D721Med (cell line): ENCODE measurements at regions not wholly inside any gene's neighbourhood (a gene's known extent, or its start where the extent isn't known, plus 50 kb on each side); places are given as distances from the start of the nearest gene placed in this dataset.

ENCODE experiments used
- DNase-seq: peaks from one replicate; pipeline ENCODE4 v3.0.0; 2011; ENCODE audit warnings: low spot score; ENCODE audit not compliant: insufficient read length
- FAIRE-seq: peaks from 2 replicates; lab custom pipeline; 2011; peaks lifted over from hg19 to GRCh38; lab: Jason Lieb, UNC
- CTCF ChIP-seq: IDR thresholded peaks from 2 replicates; pipeline ENCODE4 v1.5.1; 2012; ENCODE audit warnings: mild to moderate bottlenecking, control low read depth; ENCODE audit not compliant: insufficient read depth; ENCODE audit errors: missing control alignments

GRCh38 chr3:82954486-82954885 is 1193.0 kb upstream of the GBE1 start:
- DNase-seq, result no peak
- TF ChIP-seq CTCF, result no peak
- no peak for FAIRE-seq

- TF ChIP-seq CTCF, result no peak
- no peak for DNase-seq
- no peak for FAIRE-seq
These were observed 1180.6 kb upstream of the GBE1 start for GRCh38 chr3:82942041-82942440.

DNA sequence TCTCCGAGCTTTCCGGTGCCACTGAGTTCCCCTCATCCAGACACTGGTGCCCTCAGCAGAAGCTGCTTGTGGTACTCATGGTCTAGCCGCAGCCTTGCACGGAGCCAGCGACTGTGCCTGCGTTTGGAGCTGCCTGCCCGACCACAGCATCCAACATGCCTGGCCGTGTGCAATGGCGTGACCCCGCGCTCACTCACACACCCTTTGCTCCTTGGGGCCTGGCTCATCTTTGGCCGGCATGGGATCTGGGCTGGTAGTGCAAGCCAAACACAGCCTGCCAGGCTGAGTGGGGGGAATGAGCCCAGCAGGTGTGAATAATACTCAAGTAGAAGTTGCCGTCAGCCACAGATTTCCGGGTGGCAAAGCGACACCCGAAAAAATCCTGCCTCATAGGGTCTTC is 1178.7 kb upstream of the GBE1 start:
- DNase-seq (no peak), FAIRE-seq (no peak)
- no peak for TF ChIP-seq CTCF

DNA sequence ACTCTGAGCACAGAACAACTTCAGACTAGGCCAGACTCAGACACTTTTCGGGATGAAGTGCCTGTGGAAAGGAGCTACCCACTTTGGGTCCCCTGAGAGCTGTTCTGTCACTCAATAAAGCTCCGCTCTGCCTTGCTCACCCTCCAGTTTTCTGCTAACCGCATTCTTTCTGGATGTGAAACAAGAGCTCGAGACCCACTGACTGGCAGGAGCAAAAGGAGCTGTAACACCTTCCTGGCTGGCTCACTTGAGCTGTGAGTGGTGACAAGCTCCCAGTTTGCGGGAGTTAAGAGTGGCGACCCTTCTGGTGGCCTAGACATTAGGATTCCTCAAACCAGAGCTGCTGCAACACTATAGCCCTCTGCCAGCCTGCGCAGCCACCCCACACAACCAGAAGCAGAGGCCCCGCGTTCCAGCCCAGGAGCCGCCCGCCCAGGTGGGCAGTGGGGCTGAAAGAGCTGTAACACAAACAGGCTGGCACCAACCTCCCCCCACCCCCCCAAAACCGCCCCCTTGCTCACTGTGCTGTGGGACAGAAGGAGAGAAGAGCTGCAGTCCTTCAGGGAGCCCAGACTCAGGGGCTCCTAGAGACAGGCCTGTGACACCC is 1178.1 kb upstream of the GBE1 start:
- no peak for DNase-seq
- no peak for FAIRE-seq
- no peak for TF ChIP-seq CTCF

GRCh38 chr3:82938821-82939328 is 1177.4 kb upstream of the GBE1 start:
- FAIRE-seq, result no peak
- TF ChIP-seq CTCF, result no peak
- DNase-seq, result no peak

- DNase-seq (no peak), FAIRE-seq (no peak)
- no peak for TF ChIP-seq CTCF
These were observed 1166.1 kb upstream of the GBE1 start for GRCh38 chr3:82927309-82928253.
